Ascending aorta (tissue), 2 donors: ENCODE measurements at regions not wholly inside any gene's neighbourhood (a gene's known extent, or its start where the extent isn't known, plus 50 kb on each side); places are given as distances from the start of the nearest gene placed in this dataset.

ENCODE experiments used
- DNase-seq, 2 donors: peaks; one replicate each; pipeline ENCODE4 v3.0.0-alpha.2; 2019; ENCODE audit warnings: low spot score in 2 of 2
- H3K27ac ChIP-seq, 2 donors: fragments of 200-600 bp; sonication (generic); one replicate each; pipeline ENCODE4 v1.5.1; 2016 to 2017; ENCODE audit warnings: mild to moderate bottlenecking in 1 of 2
- H3K27me3 ChIP-seq: fragments of 200-600 bp; sonication (generic); one replicate; pipeline ENCODE4 v1.5.1; 2017
- H3K36me3 ChIP-seq, 2 donors: fragments of 200-600 bp; sonication (generic); one replicate each; pipeline ENCODE4 v1.5.1; 2016
- H3K4me1 ChIP-seq, 2 donors: fragments of 200-600 bp; sonication (generic); one replicate each; pipeline ENCODE4 v1.5.1; 2016 to 2017; ENCODE audit warnings: mild to moderate bottlenecking in 1 of 2
- H3K4me3 ChIP-seq, 2 donors: fragments of 200-600 bp; sonication (generic); one replicate each; pipeline ENCODE4 v1.5.1; 2016 to 2017; ENCODE audit warnings: mild to moderate bottlenecking in 1 of 2
- H3K9me3 ChIP-seq, 2 donors: fragments of 200-600 bp; sonication (generic); one replicate each; pipeline ENCODE4 v1.5.1; 2016
- intact Hi-C: fragments of 100-400 bp; cut with DNase I; formaldehyde crosslinking; loops from one replicate; pipeline ENCODE4 v1.15.1; 2023
- TF ChIP-seq, protein P1 (sequence below), 3 experiments: fragments of 200-600 bp in 2 of 3; fragments of 450-650 bp in 1 of 3; sonication (generic) in 2 of 3; IDR thresholded peaks; one replicate each; pipeline ENCODE4 v1.5.1; 2016 to 2019; ENCODE audit warnings: antibody characterized with exemption in 3 of 3, mild to moderate bottlenecking in 1 of 3, moderate library complexity in 1 of 3

DNA sequence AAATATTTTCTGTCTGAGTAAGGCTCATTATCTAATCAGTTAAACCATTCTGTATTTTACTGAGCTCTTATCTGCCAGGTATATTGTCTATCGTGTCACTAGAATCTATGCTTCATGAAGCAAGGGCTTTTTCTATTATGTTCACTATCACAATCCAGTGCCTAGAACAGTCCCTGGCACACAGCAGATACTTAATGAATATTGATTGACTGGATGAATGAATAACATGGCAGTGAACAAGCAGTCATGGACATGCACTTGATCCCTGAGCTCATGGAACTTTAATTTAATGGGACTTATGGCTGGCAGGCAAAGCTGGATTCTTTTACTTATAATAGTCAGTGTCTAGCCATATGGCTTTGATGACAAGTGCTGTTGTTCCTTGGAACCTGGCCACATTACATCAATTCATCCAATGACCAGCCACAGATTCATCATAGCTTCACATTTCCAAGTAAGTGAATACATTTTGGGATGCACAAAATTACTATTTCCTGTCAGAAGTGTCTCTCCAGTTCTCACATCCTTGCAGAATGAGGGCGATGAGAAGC is 214.8 kb downstream of the COG6 start:
- H3K4me1 ChIP-seq: no peaks in the 10 kb centered on the region
- no peak overlapping the region for H3K27ac ChIP-seq
- H3K4me3 ChIP-seq: no peak overlapping the region
- H3K36me3 ChIP-seq: no peaks in the 10 kb centered on the region
- no peaks in the 10 kb centered on the region for H3K27me3 ChIP-seq
- DNase-seq: no peak
- intact Hi-C loops: no loop called here
- no peaks in the 10 kb centered on the region for H3K9me3 ChIP-seq
- TF ChIP-seq, protein P1, sequence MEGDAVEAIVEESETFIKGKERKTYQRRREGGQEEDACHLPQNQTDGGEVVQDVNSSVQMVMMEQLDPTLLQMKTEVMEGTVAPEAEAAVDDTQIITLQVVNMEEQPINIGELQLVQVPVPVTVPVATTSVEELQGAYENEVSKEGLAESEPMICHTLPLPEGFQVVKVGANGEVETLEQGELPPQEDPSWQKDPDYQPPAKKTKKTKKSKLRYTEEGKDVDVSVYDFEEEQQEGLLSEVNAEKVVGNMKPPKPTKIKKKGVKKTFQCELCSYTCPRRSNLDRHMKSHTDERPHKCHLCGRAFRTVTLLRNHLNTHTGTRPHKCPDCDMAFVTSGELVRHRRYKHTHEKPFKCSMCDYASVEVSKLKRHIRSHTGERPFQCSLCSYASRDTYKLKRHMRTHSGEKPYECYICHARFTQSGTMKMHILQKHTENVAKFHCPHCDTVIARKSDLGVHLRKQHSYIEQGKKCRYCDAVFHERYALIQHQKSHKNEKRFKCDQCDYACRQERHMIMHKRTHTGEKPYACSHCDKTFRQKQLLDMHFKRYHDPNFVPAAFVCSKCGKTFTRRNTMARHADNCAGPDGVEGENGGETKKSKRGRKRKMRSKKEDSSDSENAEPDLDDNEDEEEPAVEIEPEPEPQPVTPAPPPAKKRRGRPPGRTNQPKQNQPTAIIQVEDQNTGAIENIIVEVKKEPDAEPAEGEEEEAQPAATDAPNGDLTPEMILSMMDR (IDR thresholded peaks at IDR 0.05): no peak

DNA sequence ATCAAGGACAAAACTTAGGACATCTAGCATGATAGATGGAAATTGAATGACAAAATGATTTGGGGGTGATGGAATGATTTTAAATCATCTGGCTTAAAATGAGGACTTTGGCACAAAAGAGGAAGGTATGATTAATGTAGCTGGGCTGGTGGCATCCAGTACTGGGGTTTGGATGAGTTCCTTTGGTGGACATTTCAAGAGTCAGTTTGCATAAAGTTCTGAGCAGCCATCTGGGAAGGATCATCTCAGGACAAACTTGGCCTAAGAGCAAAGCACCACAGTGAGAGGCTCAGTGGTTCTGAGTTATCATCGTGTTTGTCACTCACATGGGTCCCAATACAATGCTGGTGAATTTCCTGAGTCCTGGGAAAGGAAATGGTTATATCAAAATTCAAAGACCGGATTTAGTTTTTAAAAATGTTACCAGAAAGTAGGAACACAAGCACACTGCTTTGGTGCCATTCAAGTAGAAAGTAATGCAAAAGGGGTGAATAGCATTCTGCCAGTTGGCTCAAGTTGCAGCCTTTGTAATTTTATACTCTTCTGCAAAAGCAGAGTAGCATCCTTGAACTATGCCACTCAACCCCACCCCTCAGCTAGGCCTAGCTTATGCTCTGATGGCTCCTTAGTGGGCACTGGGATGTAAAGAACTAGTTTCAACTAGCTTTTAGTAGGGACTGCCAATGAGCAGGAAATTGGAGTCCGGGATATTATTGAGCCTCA is 219.0 kb downstream of the COG6 start:
- Histone ChIP-seq H3K4me1 (peaks cover 0 to 6% of the 10 kb centered on the region in 2 donors), H3K36me3 (no peaks in the 10 kb centered on the region), H3K9me3 (no peaks in the 10 kb centered on the region), H3K27ac (no peak overlapping the region), H3K4me3 (no peak overlapping the region), H3K27me3 (no peaks in the 10 kb centered on the region)
- no peak for DNase-seq
- intact Hi-C loops: no loop called here
- TF ChIP-seq, protein P1 (IDR thresholded peaks at IDR 0.05): no peak

DNA sequence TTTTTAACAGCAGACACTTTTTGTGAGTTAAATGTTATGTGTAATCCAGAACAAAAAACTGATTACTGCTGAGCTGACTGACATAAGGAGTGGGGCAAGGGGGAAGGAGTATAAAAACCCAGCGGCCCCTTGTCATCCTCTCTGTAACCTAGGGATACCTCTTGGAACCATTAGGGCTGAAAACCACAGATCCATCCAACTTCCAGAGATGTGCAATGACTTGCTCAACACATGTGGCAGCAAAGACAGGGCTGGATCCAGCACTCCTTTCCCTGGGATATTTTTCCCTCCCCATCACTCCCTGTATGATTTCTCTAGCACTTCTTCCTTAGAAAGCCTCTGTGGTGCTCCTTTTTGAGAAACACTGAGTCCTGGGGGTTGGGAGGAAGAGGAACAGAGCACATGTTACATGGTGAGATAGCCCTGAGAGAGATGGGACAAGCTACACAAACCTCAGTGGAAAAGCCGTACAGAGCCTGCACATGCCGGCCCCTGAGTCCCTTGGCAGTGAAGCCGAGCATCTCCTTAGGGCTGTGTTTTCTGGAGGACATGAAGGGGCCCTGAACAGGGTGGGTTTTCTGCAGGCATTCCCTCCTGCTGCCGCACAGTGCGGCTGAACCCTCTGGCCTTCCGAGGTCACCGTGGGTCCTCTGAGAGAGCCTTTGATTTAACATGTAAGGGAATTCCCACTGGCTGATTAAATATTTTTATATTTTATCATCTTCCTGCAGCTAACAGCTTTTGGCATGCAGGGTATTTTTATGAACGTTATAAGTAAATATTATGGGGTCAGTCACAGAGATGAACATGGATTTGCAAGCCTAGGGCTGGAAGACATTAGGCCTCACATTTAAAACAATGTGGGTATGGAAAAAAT is 219.9 kb downstream of the COG6 start:
- no peak overlapping the region for H3K4me3 ChIP-seq
- H3K36me3 ChIP-seq: no peaks in the 10 kb centered on the region
- H3K27ac ChIP-seq: peak overlapping the region in 1 of 2 donors; percentile 56
- peaks cover 0 to 6% of the 10 kb centered on the region in 2 donors for H3K4me1 ChIP-seq
- intact Hi-C loops: no loop called here
- H3K9me3 ChIP-seq: no peaks in the 10 kb centered on the region
- TF ChIP-seq, protein P1 (IDR thresholded peaks at IDR 0.05): no peak
- no peak for DNase-seq
- no peaks in the 10 kb centered on the region for H3K27me3 ChIP-seq

DNA sequence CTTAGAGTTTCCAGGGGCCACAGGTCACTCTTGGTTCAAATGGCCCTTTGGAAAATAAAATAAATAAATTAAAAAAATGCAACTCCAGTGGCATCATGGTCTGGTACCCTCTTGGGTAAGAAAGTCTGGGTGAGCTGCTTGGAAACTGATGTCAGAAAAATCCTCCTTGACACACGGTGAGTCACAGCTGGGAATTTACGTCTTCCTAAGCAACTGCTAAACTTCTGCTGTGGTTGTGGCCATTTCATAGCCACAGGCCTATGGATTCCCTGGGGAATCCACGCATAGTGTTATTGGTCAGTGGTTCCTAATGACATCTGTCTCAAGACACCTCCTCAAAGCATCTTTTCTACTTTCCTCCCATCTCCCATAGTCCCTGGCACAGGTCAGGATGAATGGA is 220.8 kb downstream of the COG6 start:
- intact Hi-C loops: no loop called here
- no peak for DNase-seq
- no peaks in the 10 kb centered on the region for H3K36me3 ChIP-seq
- H3K27ac ChIP-seq: peak overlapping the region in 1 of 2 donors; percentile 56
- H3K4me3 ChIP-seq: no peak overlapping the region
- H3K9me3 ChIP-seq: no peaks in the 10 kb centered on the region
- H3K4me1 ChIP-seq: peaks cover 0 to 6% of the 10 kb centered on the region in 2 donors
- TF ChIP-seq, protein P1 (IDR thresholded peaks at IDR 0.05): no peak
- H3K27me3 ChIP-seq: no peaks in the 10 kb centered on the region

DNA sequence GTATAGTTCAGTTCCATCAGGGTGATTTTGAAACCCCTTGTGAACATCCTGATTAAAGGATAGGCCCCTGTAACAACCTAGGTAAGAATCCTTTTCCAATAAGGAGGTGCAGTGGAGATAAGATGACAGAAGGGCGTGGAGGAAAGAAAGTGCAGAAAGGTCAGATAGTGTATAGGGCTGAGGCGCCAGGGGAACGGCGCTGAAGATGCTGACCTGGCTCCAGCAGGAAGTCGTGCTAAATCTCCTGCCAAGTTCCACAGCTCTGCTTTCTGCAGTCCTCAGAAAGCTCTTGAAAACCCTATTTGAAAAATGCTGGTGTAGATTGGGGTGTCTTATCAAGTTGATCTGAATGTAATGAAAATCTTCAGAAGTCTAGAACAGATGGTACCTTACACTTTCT is 221.7 kb downstream of the COG6 start:
- H3K27ac ChIP-seq: peak overlapping the region in 1 of 2 donors; percentile 24
- H3K36me3 ChIP-seq: no peaks in the 10 kb centered on the region
- no peak overlapping the region for H3K4me3 ChIP-seq
- H3K4me1 ChIP-seq: peaks cover 0 to 6% of the 10 kb centered on the region in 2 donors
- intact Hi-C loops: no loop called here
- no peaks in the 10 kb centered on the region for H3K27me3 ChIP-seq
- TF ChIP-seq, protein P1 (IDR thresholded peaks at IDR 0.05): no peak
- no peaks in the 10 kb centered on the region for H3K9me3 ChIP-seq
- DNase-seq: no peak
